ENCODE measurements at regions not wholly inside any gene's neighbourhood (a gene's known extent, or its start where the extent isn't known, plus 50 kb on each side); places are given as distances from the start of the nearest gene placed in this dataset.
A peak's percentile ranks its signal among the peaks of the same experiment; 100 is the strongest.

GRCh38 chr5:81908771-81909170, 63.1 kb upstream of the ATG10 start:
- Histone ChIP-seq H3K79me2 (ENCODE audit: control insufficient read depth, insufficient read depth, low read length) (no peaks in the 10 kb centered on the region), H3K4me3 (replicated peaks in 1 of 4; ENCODE audit: control extremely low read depth in 1 of 4, insufficient read depth in 1 of 4, low read depth in 3 of 4, low read length in 4 of 4) (no peak overlapping the region), H3K9me3 (ENCODE audit: control insufficient read depth, insufficient read depth, low read depth, low read length) (no peaks in the 10 kb centered on the region), H3K9ac (ENCODE audit: insufficient read depth, low read length) (no peak overlapping the region), H3K27ac (ENCODE audit: insufficient read depth, low read length) (no peak overlapping the region), H3K4me2 (ENCODE audit: extremely low read depth, insufficient read depth, low read length) (no peak overlapping the region), H4K20me1 (ENCODE audit: control insufficient read depth, extremely low read depth, insufficient read depth, low read length) (no peaks in the 10 kb centered on the region), H2AFZ (ENCODE audit: low read length) (no peak overlapping the region), H3K27me3 (ENCODE audit: control insufficient read depth, insufficient read depth, low read length) (no peaks in the 10 kb centered on the region), H3K36me3 (ENCODE audit: control insufficient read depth, insufficient read depth, low read length) (no peaks in the 10 kb centered on the region), H3K4me1 (ENCODE audit: control insufficient read depth, extremely low read depth, insufficient read depth, low read length) (no peaks in the 10 kb centered on the region)
- DNase-seq (ENCODE audit: low read depth in 2 of 2): peak in 1 of 2 donors; percentile 5
- TF ChIP-seq CTCF (conservative IDR thresholded peaks at IDR 0.05 in 1 of 2, IDR thresholded peaks at IDR 0.05 in 1 of 2; ENCODE audit: low read depth in 1 of 2, low read length in 2 of 2) (no peak), EZH2 (IDR thresholded peaks at IDR 0.05; ENCODE audit: low read length, missing control alignments) (no peak)

DNA sequence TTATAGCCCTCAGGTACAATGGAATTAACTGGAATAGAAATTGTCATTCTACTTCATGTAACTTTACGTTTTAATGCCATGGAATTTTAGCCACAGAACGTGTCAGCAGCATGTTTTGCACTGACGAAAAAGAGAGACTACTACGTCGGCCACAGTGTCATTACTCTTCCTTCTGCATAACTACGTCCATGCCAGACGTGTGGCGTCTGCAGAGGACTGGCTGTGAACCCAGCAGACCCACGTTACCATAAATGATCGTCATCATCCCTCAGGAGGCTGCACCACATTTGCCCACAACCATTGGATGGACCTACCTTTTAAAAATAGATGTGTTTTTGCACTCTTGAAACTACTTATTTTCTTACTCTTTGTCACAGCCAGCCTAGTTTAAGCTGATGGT, 63.8 kb upstream of the ATG10 start:
- Histone ChIP-seq H3K27ac (ENCODE audit: insufficient read depth, low read length) (no peak overlapping the region), H2AFZ (ENCODE audit: low read length) (no peak overlapping the region), H3K27me3 (ENCODE audit: control insufficient read depth, insufficient read depth, low read length) (no peaks in the 10 kb centered on the region), H3K79me2 (ENCODE audit: control insufficient read depth, insufficient read depth, low read length) (no peaks in the 10 kb centered on the region), H3K4me1 (ENCODE audit: control insufficient read depth, extremely low read depth, insufficient read depth, low read length) (no peaks in the 10 kb centered on the region), H3K9me3 (ENCODE audit: control insufficient read depth, insufficient read depth, low read depth, low read length) (no peaks in the 10 kb centered on the region), H3K9ac (ENCODE audit: insufficient read depth, low read length) (no peak overlapping the region), H3K4me2 (ENCODE audit: extremely low read depth, insufficient read depth, low read length) (no peak overlapping the region), H3K36me3 (ENCODE audit: control insufficient read depth, insufficient read depth, low read length) (no peaks in the 10 kb centered on the region), H3K4me3 (replicated peaks in 1 of 4; ENCODE audit: control extremely low read depth in 1 of 4, insufficient read depth in 1 of 4, low read depth in 3 of 4, low read length in 4 of 4) (no peak overlapping the region), H4K20me1 (ENCODE audit: control insufficient read depth, extremely low read depth, insufficient read depth, low read length) (no peaks in the 10 kb centered on the region)
- no peak for TF ChIP-seq EZH2 (IDR thresholded peaks at IDR 0.05; ENCODE audit: low read length, missing control alignments)
- no peak for TF ChIP-seq CTCF (conservative IDR thresholded peaks at IDR 0.05 in 1 of 2, IDR thresholded peaks at IDR 0.05 in 1 of 2; ENCODE audit: low read depth in 1 of 2, low read length in 2 of 2)
- peak in 1 of 2 donors; percentile 42 for DNase-seq (ENCODE audit: low read depth in 2 of 2)

DNA sequence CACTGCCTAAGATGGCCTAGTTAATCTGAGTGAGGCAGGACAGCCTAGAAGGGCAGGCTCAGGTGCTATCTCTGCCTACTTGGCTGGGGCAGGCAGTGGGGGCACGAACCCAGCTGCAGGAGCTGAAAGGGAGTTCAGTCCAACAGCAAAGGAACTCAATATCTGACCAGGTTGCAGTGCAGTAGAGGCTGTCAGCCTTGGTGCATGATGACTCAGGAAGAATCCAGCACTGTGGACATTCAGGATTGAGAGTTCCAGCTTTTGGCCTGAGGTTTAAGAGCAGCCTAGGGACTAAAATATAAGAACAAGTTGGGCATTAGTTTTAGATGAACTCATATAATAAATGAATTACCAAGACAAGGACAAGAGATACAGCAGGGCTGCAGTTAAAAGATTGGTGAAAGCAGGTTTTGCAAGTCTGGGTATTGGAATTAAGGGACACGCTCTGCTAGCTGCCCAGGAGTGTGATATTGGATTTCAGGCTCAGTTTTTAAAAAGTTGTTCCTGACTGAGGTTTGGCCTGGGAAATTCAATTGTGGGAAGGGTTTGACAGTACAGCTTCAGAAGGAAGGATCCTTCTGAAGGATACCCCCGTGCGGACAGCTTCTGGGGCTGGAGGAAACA, 64.7 kb upstream of the ATG10 start:
- Histone ChIP-seq H3K4me1 (ENCODE audit: control insufficient read depth, extremely low read depth, insufficient read depth, low read length) (no peaks in the 10 kb centered on the region), H4K20me1 (ENCODE audit: control insufficient read depth, extremely low read depth, insufficient read depth, low read length) (no peaks in the 10 kb centered on the region), H3K27ac (ENCODE audit: insufficient read depth, low read length) (no peak overlapping the region), H3K4me3 (replicated peaks in 1 of 4; ENCODE audit: control extremely low read depth in 1 of 4, insufficient read depth in 1 of 4, low read depth in 3 of 4, low read length in 4 of 4) (no peak overlapping the region), H2AFZ (ENCODE audit: low read length) (no peak overlapping the region), H3K4me2 (ENCODE audit: extremely low read depth, insufficient read depth, low read length) (no peak overlapping the region), H3K9me3 (ENCODE audit: control insufficient read depth, insufficient read depth, low read depth, low read length) (no peaks in the 10 kb centered on the region), H3K79me2 (ENCODE audit: control insufficient read depth, insufficient read depth, low read length) (no peaks in the 10 kb centered on the region), H3K36me3 (ENCODE audit: control insufficient read depth, insufficient read depth, low read length) (no peaks in the 10 kb centered on the region), H3K27me3 (ENCODE audit: control insufficient read depth, insufficient read depth, low read length) (no peaks in the 10 kb centered on the region), H3K9ac (ENCODE audit: insufficient read depth, low read length) (no peak overlapping the region)
- peak in 1 of 2 donors; percentile 18 for DNase-seq (ENCODE audit: low read depth in 2 of 2)
- TF ChIP-seq CTCF (conservative IDR thresholded peaks at IDR 0.05 in 1 of 2, IDR thresholded peaks at IDR 0.05 in 1 of 2; ENCODE audit: low read depth in 1 of 2, low read length in 2 of 2) (no peak), EZH2 (IDR thresholded peaks at IDR 0.05; ENCODE audit: low read length, missing control alignments) (no peak)
